CD14-positive monocyte (primary cell): ENCODE measurements at regions not wholly inside any gene's neighbourhood (a gene's known extent, or its start where the extent isn't known, plus 50 kb on each side); places are given as distances from the start of the nearest gene placed in this dataset.

Experiments
- DNase-seq, 3 donors: peaks; one replicate each; pipeline ENCODE4 v3.0.0-alpha.2; 2011 to 2022
- H2AFZ ChIP-seq: 2 replicates; pipeline ENCODE4 v1.6.0; 2012; ENCODE audit warnings: mild to moderate bottlenecking, low read depth, low read length, inconsistent platforms; ENCODE audit not compliant: insufficient read depth, poor library complexity, severe bottlenecking
- H3K27ac ChIP-seq, 2 donors: 1 replicate in 1 of 2; 2 replicates in 1 of 2; pipeline ENCODE4 v1.5.1; 2012 to 2013; ENCODE audit warnings: low read length in 2 of 2, control low read depth in 1 of 2, inconsistent platforms in 1 of 2, low read depth in 1 of 2, mild to moderate bottlenecking in 1 of 2
- H3K27me3 ChIP-seq, 2 donors: one replicate each; pipeline versions ENCODE4 v1.6.0 to v1.6.1; 2011 to 2013; ENCODE audit warnings: low read length in 2 of 2; ENCODE audit not compliant: control insufficient read depth in 2 of 2, insufficient read depth in 2 of 2
- H3K36me3 ChIP-seq, 2 donors: replicated peaks in 1 of 2; 1 replicate in 1 of 2; 2 replicates in 1 of 2; pipeline versions ENCODE4 v1.5.1 to v1.6.1; 2012 to 2013; ENCODE audit warnings: low read length in 2 of 2, control low read depth in 1 of 2, inconsistent platforms in 1 of 2, mild to moderate bottlenecking in 1 of 2; ENCODE audit not compliant: insufficient read depth in 2 of 2, control insufficient read depth in 1 of 2
- H3K4me1 ChIP-seq, 2 donors: 1 replicate in 1 of 2; 2 replicates in 1 of 2; pipeline versions ENCODE4 v1.5.1 to v1.6.1; 2012 to 2013; ENCODE audit warnings: low read length in 2 of 2, control low read depth in 1 of 2, inconsistent platforms in 1 of 2, mild to moderate bottlenecking in 1 of 2, moderate library complexity in 1 of 2; ENCODE audit not compliant: insufficient read depth in 2 of 2, control insufficient read depth in 1 of 2
- H3K4me2 ChIP-seq: replicated peaks from 2 replicates; pipeline ENCODE3; 2012; ENCODE audit warnings: low read length, moderate library complexity, mild to moderate bottlenecking; ENCODE audit not compliant: poor library complexity, severe bottlenecking; ENCODE audit errors: extremely low read depth
- H3K4me3 ChIP-seq, 3 experiments: fragments of 200-600 bp in 1 of 3; sonication (generic) in 1 of 3; replicated peaks in 1 of 3; 1 replicate in 2 of 3; 2 replicates in 1 of 3; pipeline ENCODE4 v1.5.1; 2011 to 2013; ENCODE audit warnings: low read length in 3 of 3, mild to moderate bottlenecking in 3 of 3, control low read depth in 2 of 3, low read depth in 2 of 3, inconsistent platforms in 1 of 3, moderate library complexity in 1 of 3
- H3K79me2 ChIP-seq: 2 replicates; pipeline ENCODE4 v1.6.0; 2012; ENCODE audit warnings: mild to moderate bottlenecking, control low read depth, inconsistent platforms, low read length, moderate library complexity; ENCODE audit not compliant: insufficient read depth
- H3K9ac ChIP-seq: 2 replicates; pipeline ENCODE4 v1.6.0; 2017; ENCODE audit warnings: low read length, mild to moderate bottlenecking; ENCODE audit not compliant: insufficient read depth, poor library complexity, severe bottlenecking
- H3K9me3 ChIP-seq, 2 donors: replicated peaks in 1 of 2; 1 replicate in 1 of 2; 2 replicates in 1 of 2; pipeline versions ENCODE4 v1.5.1 to v1.6.1; 2012 to 2013; ENCODE audit warnings: low read length in 2 of 2, control low read depth in 1 of 2; ENCODE audit not compliant: control insufficient read depth in 1 of 2, insufficient read depth in 1 of 2
- H4K20me1 ChIP-seq: 2 replicates; pipeline ENCODE4 v1.6.0; 2012; ENCODE audit warnings: mild to moderate bottlenecking, low read length, control low read depth, moderate library complexity; ENCODE audit not compliant: insufficient read depth
- H3K27ac Mint-ChIP-seq, 7 donors: one replicate each; pipeline ENCODE4 v1.8.0; 2020; ENCODE audit warnings: mild to moderate bottlenecking in 7 of 7, mixed read lengths in 7 of 7, moderate library complexity in 6 of 7, inconsistent platforms in 2 of 7
- H3K27me3 Mint-ChIP-seq, 3 donors: one replicate each; pipeline ENCODE4 v1.8.0; 2021 to 2022; ENCODE audit warnings: low read depth in 3 of 3, mild to moderate bottlenecking in 3 of 3, mixed read lengths in 3 of 3, moderate library complexity in 3 of 3, inconsistent platforms in 1 of 3
- H3K36me3 Mint-ChIP-seq, 2 donors: one replicate each; pipeline ENCODE4 v1.8.0; 2020; ENCODE audit warnings: mixed read lengths in 2 of 2, inconsistent platforms in 1 of 2, mild to moderate bottlenecking in 1 of 2
- H3K4me1 Mint-ChIP-seq: one replicate; pipeline ENCODE4 v1.8.0; 2020; ENCODE audit warnings: mild to moderate bottlenecking, mixed read lengths
- H3K4me3 Mint-ChIP-seq, 2 donors: one replicate each; pipeline ENCODE4 v1.8.0; 2020; ENCODE audit warnings: mild to moderate bottlenecking in 2 of 2, mixed read lengths in 2 of 2, moderate library complexity in 1 of 2
- H3K9me3 Mint-ChIP-seq, 7 donors: one replicate each; pipeline ENCODE4 v1.8.0; 2020 to 2022; ENCODE audit warnings: mixed read lengths in 7 of 7, mild to moderate bottlenecking in 6 of 7, moderate library complexity in 6 of 7, inconsistent platforms in 2 of 7
- WGBS: methylation state at CpG from one replicate; pipeline ENCODE4 v1.1.5; 2013; ENCODE audit warnings: missing lambda C conversion rate; ENCODE audit not compliant: insufficient coverage; 5-methylcytosine and 5-hydroxymethylcytosine counted together
- intact Hi-C, 2 donors: fragments of 100-400 bp; cut with micrococcal nuclease; formaldehyde crosslinking; loops; one replicate each; pipeline versions ENCODE4 v1.15.0 to v1.15.1; 2023
- TF ChIP-seq, protein P1 (sequence below): fragments of 200-600 bp; IDR thresholded peaks from one replicate; pipeline ENCODE4 v1.8.0; 2022; ENCODE audit warnings: antibody characterized with exemption, mild to moderate bottlenecking

GRCh38 chr5:93017849-93018248 lies 563.2 kb downstream of the NR2F1-AS1 start:
- Histone ChIP-seq H2AFZ (no peak overlapping the region), H3K9ac (no peak overlapping the region), H4K20me1 (no peaks in the 10 kb centered on the region), H3K4me3 (no peak overlapping the region), H3K4me2 (no peak overlapping the region), H3K79me2 (no peaks in the 10 kb centered on the region), H3K9me3 (peaks cover 0 to 3% of the 10 kb centered on the region in 2 donors), H3K27ac (no peak overlapping the region), H3K36me3 (no peaks in the 10 kb centered on the region), H3K27me3 (no peaks in the 10 kb centered on the region), H3K4me1 (no peaks in the 10 kb centered on the region)
- intact Hi-C loops, result no loop called here
- TF ChIP-seq, protein P1, sequence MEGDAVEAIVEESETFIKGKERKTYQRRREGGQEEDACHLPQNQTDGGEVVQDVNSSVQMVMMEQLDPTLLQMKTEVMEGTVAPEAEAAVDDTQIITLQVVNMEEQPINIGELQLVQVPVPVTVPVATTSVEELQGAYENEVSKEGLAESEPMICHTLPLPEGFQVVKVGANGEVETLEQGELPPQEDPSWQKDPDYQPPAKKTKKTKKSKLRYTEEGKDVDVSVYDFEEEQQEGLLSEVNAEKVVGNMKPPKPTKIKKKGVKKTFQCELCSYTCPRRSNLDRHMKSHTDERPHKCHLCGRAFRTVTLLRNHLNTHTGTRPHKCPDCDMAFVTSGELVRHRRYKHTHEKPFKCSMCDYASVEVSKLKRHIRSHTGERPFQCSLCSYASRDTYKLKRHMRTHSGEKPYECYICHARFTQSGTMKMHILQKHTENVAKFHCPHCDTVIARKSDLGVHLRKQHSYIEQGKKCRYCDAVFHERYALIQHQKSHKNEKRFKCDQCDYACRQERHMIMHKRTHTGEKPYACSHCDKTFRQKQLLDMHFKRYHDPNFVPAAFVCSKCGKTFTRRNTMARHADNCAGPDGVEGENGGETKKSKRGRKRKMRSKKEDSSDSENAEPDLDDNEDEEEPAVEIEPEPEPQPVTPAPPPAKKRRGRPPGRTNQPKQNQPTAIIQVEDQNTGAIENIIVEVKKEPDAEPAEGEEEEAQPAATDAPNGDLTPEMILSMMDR, result no peak
- no CpG with 5 or more reads among the region's 2 CpGs for WGBS
- H3K9me3 Mint-ChIP-seq, result peaks cover 0 to 4% (median 2%) of the 10 kb centered on the region in 7 donors
- no peaks in the 10 kb centered on the region for H3K27me3 Mint-ChIP-seq
- no peaks in the 10 kb centered on the region for H3K36me3 Mint-ChIP-seq
- no peak for DNase-seq
- no peak overlapping the region for H3K27ac Mint-ChIP-seq
- no peak overlapping the region for H3K4me3 Mint-ChIP-seq
- H3K4me1 Mint-ChIP-seq, result no peaks in the 10 kb centered on the region

GRCh38 chr5:93017376-93017775 lies 563.6 kb downstream of the NR2F1-AS1 start:
- Histone ChIP-seq H3K36me3 (no peaks in the 10 kb centered on the region), H3K9ac (no peak overlapping the region), H3K27me3 (no peaks in the 10 kb centered on the region), H3K4me2 (no peak overlapping the region), H3K4me3 (no peak overlapping the region), H3K27ac (no peak overlapping the region), H2AFZ (no peak overlapping the region), H4K20me1 (no peaks in the 10 kb centered on the region), H3K9me3 (peaks cover 0 to 3% of the 10 kb centered on the region in 2 donors), H3K79me2 (no peaks in the 10 kb centered on the region), H3K4me1 (no peaks in the 10 kb centered on the region)
- Mint-ChIP-seq H3K27me3 (no peaks in the 10 kb centered on the region), H3K27ac (no peak overlapping the region), H3K9me3 (peaks cover 0 to 4% (median 2%) of the 10 kb centered on the region in 7 donors), H3K4me1 (no peaks in the 10 kb centered on the region), H3K36me3 (no peaks in the 10 kb centered on the region), H3K4me3 (no peak overlapping the region)
- whole genome bisulfite sequencing, result no CpG with 5 or more reads among the region's 1 CpG
- DNase-seq, result no peak
- TF ChIP-seq, protein P1, result no peak
- intact Hi-C loops, result no loop called here
